H9 (cell line): ENCODE measurements at regions not wholly inside any gene's neighbourhood (a gene's known extent, or its start where the extent isn't known, plus 50 kb on each side); places are given as distances from the start of the nearest gene placed in this dataset.
A peak's percentile ranks its signal among the peaks of the same experiment; 100 is the strongest.

Source experiments
- DNase-seq: peaks from one replicate; pipeline ENCODE4 v3.0.0-alpha.2; 2017
- H2AFZ ChIP-seq: one replicate; pipeline ENCODE4 v1.6.1; 2013; ENCODE audit warnings: mild to moderate bottlenecking, low read length, control low read depth, moderate library complexity
- H2AK5ac ChIP-seq: 2 replicates; pipeline ENCODE4 v1.6.1; 2013; ENCODE audit warnings: low read length, control low read depth, mixed read lengths; ENCODE audit not compliant: insufficient read length
- H2BK120ac ChIP-seq: one replicate; pipeline ENCODE4 v1.6.1; 2013; ENCODE audit warnings: low read depth, mild to moderate bottlenecking, low read length, control low read depth, inconsistent platforms; ENCODE audit not compliant: poor library complexity, severe bottlenecking
- H2BK12ac ChIP-seq: 2 replicates; pipeline ENCODE4 v1.6.1; 2013; ENCODE audit warnings: low read length, control low read depth, mixed read lengths, low read depth; ENCODE audit not compliant: insufficient read length
- H2BK15ac ChIP-seq: 2 replicates; pipeline ENCODE4 v1.6.1; 2013; ENCODE audit warnings: low read depth, low read length, control low read depth
- H2BK20ac ChIP-seq: one replicate; pipeline ENCODE4 v1.6.1; 2013; ENCODE audit warnings: low read depth, mild to moderate bottlenecking, low read length, control low read depth, inconsistent platforms; ENCODE audit not compliant: poor library complexity, severe bottlenecking
- H2BK5ac ChIP-seq: 2 replicates; pipeline ENCODE4 v1.6.1; 2013; ENCODE audit warnings: low read length, control low read depth, mixed read lengths; ENCODE audit not compliant: insufficient read length
- H3K14ac ChIP-seq: 2 replicates; pipeline ENCODE4 v1.6.1; 2013; ENCODE audit warnings: low read length, control low read depth; ENCODE audit not compliant: insufficient read depth
- H3K18ac ChIP-seq: 2 replicates; pipeline ENCODE4 v1.6.1; 2013; ENCODE audit warnings: low read depth, mild to moderate bottlenecking, mixed read lengths, low read length, control low read depth; ENCODE audit not compliant: insufficient read length
- H3K23ac ChIP-seq: 2 replicates; pipeline ENCODE4 v1.6.1; 2013; ENCODE audit warnings: low read length, control low read depth, mixed read lengths, low read depth; ENCODE audit not compliant: insufficient read length
- H3K23me2 ChIP-seq: 2 replicates; pipeline ENCODE4 v1.6.1; 2013; ENCODE audit warnings: low read depth, mild to moderate bottlenecking, mixed read lengths, low read length, control low read depth; ENCODE audit not compliant: insufficient read length, poor library complexity, severe bottlenecking
- H3K27ac ChIP-seq: 2 replicates; pipeline ENCODE4 v1.5.1; 2013; ENCODE audit warnings: low read length, control low read depth, mixed read lengths, low read depth; ENCODE audit not compliant: insufficient read length
- H3K27me3 ChIP-seq: 2 replicates; pipeline ENCODE4 v1.6.1; 2013; ENCODE audit warnings: low read length, control low read depth, inconsistent platforms; ENCODE audit not compliant: insufficient read depth
- H3K4ac ChIP-seq: 2 replicates; pipeline ENCODE4 v1.6.1; 2013; ENCODE audit warnings: low read depth, mild to moderate bottlenecking, control low read depth, inconsistent platforms, low read length, moderate library complexity
- H3K4me1 ChIP-seq: 2 replicates; pipeline ENCODE4 v1.6.1; 2013; ENCODE audit warnings: low read length, control low read depth, inconsistent platforms; ENCODE audit not compliant: insufficient read depth
- H3K4me2 ChIP-seq: 2 replicates; pipeline ENCODE4 v1.6.1; 2013; ENCODE audit warnings: low read length, control low read depth, mixed read lengths; ENCODE audit not compliant: insufficient read length, insufficient read depth
- H3K56ac ChIP-seq: 2 replicates; pipeline ENCODE4 v1.6.1; 2013; ENCODE audit warnings: low read depth, mild to moderate bottlenecking, mixed read lengths, low read length, control low read depth; ENCODE audit not compliant: insufficient read length
- H3K79me1 ChIP-seq: 2 replicates; pipeline ENCODE4 v1.6.1; 2013; ENCODE audit warnings: low read depth, mild to moderate bottlenecking, moderate library complexity, low read length, control low read depth, inconsistent platforms; ENCODE audit not compliant: insufficient read depth, poor library complexity, severe bottlenecking
- H3K79me2 ChIP-seq: 2 replicates; pipeline ENCODE4 v1.6.1; 2013; ENCODE audit warnings: low read length, control low read depth, inconsistent platforms; ENCODE audit not compliant: insufficient read depth
- H3K9ac ChIP-seq: 2 replicates; pipeline ENCODE4 v1.6.1; 2013; ENCODE audit warnings: low read length, control low read depth, mixed read lengths; ENCODE audit not compliant: insufficient read length; ENCODE audit errors: extremely low read depth
- H3K9me3 ChIP-seq: one replicate; pipeline ENCODE4 v1.6.1; 2013; ENCODE audit warnings: low read depth, low read length, inconsistent platforms; ENCODE audit not compliant: control insufficient read depth
- H3T11ph ChIP-seq: one replicate; pipeline ENCODE4 v1.6.1; 2013; ENCODE audit warnings: mild to moderate bottlenecking, low read length, control low read depth, inconsistent platforms
- H4K20me1 ChIP-seq: one replicate; pipeline ENCODE4 v1.6.1; 2013; ENCODE audit not compliant: control insufficient read depth, insufficient read length, insufficient read depth
- H4K5ac ChIP-seq: 2 replicates; pipeline ENCODE4 v1.6.1; 2013; ENCODE audit warnings: low read depth, mild to moderate bottlenecking, mixed read lengths, low read length, control low read depth; ENCODE audit not compliant: insufficient read length
- H4K8ac ChIP-seq: replicated peaks from 2 replicates; pipeline ENCODE4 v1.6.1; 2013; ENCODE audit warnings: low read length, control low read depth, mixed read lengths, low read depth; ENCODE audit not compliant: insufficient read length
- H4K91ac ChIP-seq: 2 replicates; pipeline ENCODE4 v1.6.1; 2013; ENCODE audit warnings: low read depth, mild to moderate bottlenecking, moderate library complexity, mixed read lengths, low read length, control low read depth; ENCODE audit not compliant: insufficient read length
- H3K27ac Mint-ChIP-seq, 3 experiments: 2 replicates in 2 of 3; 3 replicates in 1 of 3; pipeline ENCODE4 v1.8.0; 2020 to 2021; ENCODE audit warnings: mixed read lengths in 3 of 3, mild to moderate bottlenecking in 1 of 3, moderate library complexity in 1 of 3
- H3K27me3 Mint-ChIP-seq: 2 replicates; pipeline ENCODE4 v1.8.0; 2021; ENCODE audit warnings: low read depth, mild to moderate bottlenecking, moderate library complexity, mixed read lengths
- H3K36me3 Mint-ChIP-seq, 3 experiments: 2 replicates in 2 of 3; 3 replicates in 1 of 3; pipeline ENCODE4 v1.8.0; 2020 to 2021; ENCODE audit warnings: low read depth in 3 of 3, mixed read lengths in 3 of 3; ENCODE audit not compliant: insufficient read depth in 1 of 3
- H3K4me1 Mint-ChIP-seq, 2 experiments: 2 replicates each; pipeline ENCODE4 v1.8.0; 2020; ENCODE audit warnings: mixed read lengths in 2 of 2
- H3K4me3 Mint-ChIP-seq, 2 experiments: 2 replicates in 1 of 2; 3 replicates in 1 of 2; pipeline ENCODE4 v1.8.0; 2020 to 2021; ENCODE audit warnings: mild to moderate bottlenecking in 2 of 2, mixed read lengths in 2 of 2, moderate library complexity in 1 of 2
- H3K9me3 Mint-ChIP-seq, 2 experiments: 2 replicates in 1 of 2; 3 replicates in 1 of 2; pipeline ENCODE4 v1.8.0; 2020; ENCODE audit warnings: mild to moderate bottlenecking in 2 of 2, mixed read lengths in 2 of 2, moderate library complexity in 1 of 2
- CTCF ChIP-seq: fragments of 200-600 bp; sonication (generic); conservative IDR thresholded peaks from 3 replicates; pipeline ENCODE4 v1.8.0; 2021; ENCODE audit warnings: antibody characterized with exemption, mild to moderate bottlenecking
- WGBS: extraction: QIAGEN DNeasy Blood & Tissue Kit; methylation state at CpG from one replicate; pipeline ENCODE4 v1.1.7; 2013; ENCODE audit warnings: missing lambda C conversion rate, low lambda C conversion rate, mixed read lengths; ENCODE audit not compliant: insufficient read length; ENCODE audit errors: extremely low coverage; 5-methylcytosine and 5-hydroxymethylcytosine counted together

DNA sequence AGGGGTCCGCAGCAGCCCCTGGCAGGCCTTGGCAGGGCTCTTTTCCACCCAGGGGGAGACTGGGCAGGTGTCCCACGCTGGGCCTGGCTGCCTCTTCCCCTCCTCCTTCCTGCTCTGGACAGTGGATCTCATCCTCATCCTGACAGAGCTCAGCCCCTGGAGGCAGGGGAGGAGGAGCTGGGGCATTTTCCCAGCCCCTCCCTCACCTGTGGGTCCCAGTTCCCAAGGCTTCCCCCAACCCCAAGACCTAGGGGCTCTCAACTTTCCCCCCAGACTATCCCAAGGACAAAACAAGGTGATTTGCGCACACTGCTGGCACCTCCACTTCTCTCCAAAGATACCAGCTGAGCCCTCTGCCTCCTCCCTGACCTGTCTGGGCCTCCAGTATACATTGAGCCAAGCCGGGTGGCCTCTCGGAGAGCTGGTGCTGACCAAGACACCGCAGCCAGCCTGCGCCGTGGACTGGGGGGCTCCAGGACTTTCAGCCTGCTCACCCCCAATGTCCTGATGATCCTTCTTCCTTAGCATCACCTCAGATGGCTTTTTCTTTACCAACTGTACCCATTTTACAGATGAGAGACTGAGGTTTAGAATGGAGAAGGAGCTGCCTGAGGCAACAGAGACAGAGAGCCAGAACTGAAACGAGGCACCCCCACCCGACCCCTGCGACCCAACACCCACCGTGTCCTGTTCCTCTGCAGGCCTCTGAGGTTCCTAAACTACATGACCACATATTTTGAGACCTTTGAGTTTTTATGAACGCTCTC is 126.6 kb downstream of the BARX1 start:
- H2BK20ac ChIP-seq: no peak overlapping the region
- Mint-ChIP-seq H3K27ac (no peak overlapping the region), H3K27me3 (peaks cover 17% of the 10 kb centered on the region), H3K36me3 (peaks cover 0 to 5% (median 1%) of the 10 kb centered on the region in 3 experiments; a peak in 5 of 7 replicates), H3K4me3 (no peak overlapping the region; a peak in 1 of 5 replicates), H3K4me1 (peaks cover 10 to 22% of the 10 kb centered on the region in 2 experiments), H3K9me3 (peaks cover 5 to 9% of the 10 kb centered on the region in 2 experiments; a peak in 3 of 5 replicates)
- H3K23me2 ChIP-seq: no peaks in the 10 kb centered on the region
- no peak overlapping the region for H4K91ac ChIP-seq
- H4K5ac ChIP-seq: no peak overlapping the region
- H3K56ac ChIP-seq: no peak overlapping the region
- no peak overlapping the region for H3K9ac ChIP-seq
- no peaks in the 10 kb centered on the region for H3K4me1 ChIP-seq
- H2BK120ac ChIP-seq: no peak overlapping the region
- H3K79me2 ChIP-seq: no peaks in the 10 kb centered on the region
- TF ChIP-seq CTCF: no peak
- no peak overlapping the region for H3K4me2 ChIP-seq
- no peak overlapping the region for H3T11ph ChIP-seq
- WGBS: no CpG with 5 or more reads among the region's 13 CpGs
- no peak overlapping the region for H4K8ac ChIP-seq
- no peak overlapping the region for H3K23ac ChIP-seq
- H3K18ac ChIP-seq: no peak overlapping the region
- H4K20me1 ChIP-seq: no peaks in the 10 kb centered on the region
- no peak overlapping the region for H3K14ac ChIP-seq
- peak; percentile 24 for DNase-seq
- H2BK15ac ChIP-seq: no peak overlapping the region
- H2AK5ac ChIP-seq: no peak overlapping the region
- H3K79me1 ChIP-seq: no peaks in the 10 kb centered on the region
- H2BK12ac ChIP-seq: no peak overlapping the region
- no peaks in the 10 kb centered on the region for H3K27me3 ChIP-seq
- H2BK5ac ChIP-seq: no peak overlapping the region
- H2AFZ ChIP-seq: no peak overlapping the region
- H3K27ac ChIP-seq: no peak overlapping the region
- H3K9me3 ChIP-seq: no peaks in the 10 kb centered on the region
- no peak overlapping the region for H3K4ac ChIP-seq
